Thyroid gland (tissue), 4 donors: ENCODE measurements at regions not wholly inside any gene's neighbourhood (a gene's known extent, or its start where the extent isn't known, plus 50 kb on each side); places are given as distances from the start of the nearest gene placed in this dataset.

ENCODE experiments used
- CTCF ChIP-seq, 6 experiments: fragments of 200-600 bp in 3 of 6; fragments of 450-650 bp in 3 of 6; sonication (generic) in 3 of 6; IDR thresholded peaks; one replicate each; pipeline ENCODE4 v1.5.1; 2016 to 2019; ENCODE audit warnings: antibody characterized with exemption in 6 of 6, mild to moderate bottlenecking in 2 of 6, inconsistent platforms in 1 of 6, moderate library complexity in 1 of 6
- POLR2A ChIP-seq, 2 donors: fragments of 450-650 bp; IDR thresholded peaks; one replicate each; pipeline ENCODE4 v1.6.1; 2017; ENCODE audit warnings: antibody characterized with exemption in 2 of 2, mild to moderate bottlenecking in 2 of 2, moderate library complexity in 1 of 2

- TF ChIP-seq CTCF (IDR thresholded peaks at IDR 0.05) (no peak), POLR2A (IDR thresholded peaks at IDR 0.05) (no peak)
Measured at GRCh38 chr1:112247036-112247597, 148.9 kb upstream of the CTTNBP2NL start.
